HuH-7.5 (cell line): ENCODE measurements at regions not wholly inside any gene's neighbourhood (a gene's known extent, or its start where the extent isn't known, plus 50 kb on each side); places are given as distances from the start of the nearest gene placed in this dataset.
A peak's percentile ranks its signal among the peaks of the same experiment; 100 is the strongest.
"Not testable (repeated sequence)": the region's sequence is repeated elsewhere in the genome, so short reads cannot be mapped to it uniquely, and the experiment has no call there.

ENCODE experiments used
- DNase-seq: peaks from one replicate; pipeline ENCODE4 v3.0.0; 2011; ENCODE audit warnings: low spot score

- no peak for DNase-seq
Measured at GRCh38 chr2:64879745-64880144, 109.5 kb upstream of the SLC1A4 start.

DNA sequence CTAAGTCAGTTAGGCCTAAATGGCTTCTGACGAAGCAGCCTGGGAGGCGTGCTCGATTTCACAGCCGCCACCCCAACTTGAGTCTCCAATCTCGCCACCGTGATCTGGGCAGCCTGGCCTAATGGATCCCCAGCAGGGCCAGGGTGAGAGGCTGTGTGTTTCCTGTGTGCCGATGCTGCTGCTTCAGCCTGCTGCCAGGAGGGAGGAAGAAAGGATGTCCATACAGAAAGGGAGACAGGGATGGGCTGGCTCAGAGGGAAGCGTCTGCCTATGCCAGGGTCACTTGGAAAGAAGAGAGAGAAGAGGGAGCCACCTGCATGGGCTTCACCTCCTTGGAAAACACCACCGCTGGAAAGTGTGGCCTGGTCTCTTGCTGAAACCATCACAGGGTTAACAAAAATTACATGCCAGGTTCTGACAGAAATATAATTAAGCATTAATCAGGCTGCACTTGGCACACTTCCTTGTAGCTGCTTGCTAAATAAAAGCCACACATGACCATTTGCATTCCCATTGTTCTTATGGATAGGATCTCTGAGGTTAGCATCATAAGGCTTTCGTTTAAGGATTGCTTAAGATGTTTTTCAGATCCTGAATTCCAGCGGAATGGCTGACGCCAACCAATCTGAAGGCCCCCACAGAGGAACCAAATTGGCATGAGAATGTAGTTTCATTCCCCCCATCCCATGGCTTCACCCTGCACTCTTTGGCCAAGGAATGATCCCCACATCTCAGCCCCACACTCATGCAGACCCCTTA lies 108.8 kb upstream of the SLC1A4 start:
- no peak for DNase-seq

- DNase-seq = no peak
Measured at GRCh38 chr2:64881037-64881492, 108.1 kb upstream of the SLC1A4 start.

DNA sequence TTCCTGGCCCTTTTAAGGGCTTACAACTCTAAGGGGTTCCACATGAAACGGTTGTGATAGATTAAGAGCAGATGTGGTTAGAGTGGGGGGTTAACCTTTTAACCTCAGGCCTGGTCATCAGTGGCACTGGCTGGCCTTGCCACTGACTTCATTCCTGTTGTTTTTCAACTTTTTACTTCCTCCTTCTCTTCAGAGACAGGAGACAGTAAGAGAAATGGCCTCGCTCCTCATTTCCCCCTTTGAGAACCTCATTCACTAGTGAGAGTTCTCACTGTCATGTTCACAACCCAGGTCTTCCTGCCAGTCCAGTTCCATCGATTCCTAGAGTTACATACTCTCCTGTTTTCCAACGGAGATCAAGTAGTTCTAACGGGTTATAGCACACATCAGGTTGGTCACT lies 101.6 kb upstream of the SLC1A4 start:
- no peak for DNase-seq

DNA sequence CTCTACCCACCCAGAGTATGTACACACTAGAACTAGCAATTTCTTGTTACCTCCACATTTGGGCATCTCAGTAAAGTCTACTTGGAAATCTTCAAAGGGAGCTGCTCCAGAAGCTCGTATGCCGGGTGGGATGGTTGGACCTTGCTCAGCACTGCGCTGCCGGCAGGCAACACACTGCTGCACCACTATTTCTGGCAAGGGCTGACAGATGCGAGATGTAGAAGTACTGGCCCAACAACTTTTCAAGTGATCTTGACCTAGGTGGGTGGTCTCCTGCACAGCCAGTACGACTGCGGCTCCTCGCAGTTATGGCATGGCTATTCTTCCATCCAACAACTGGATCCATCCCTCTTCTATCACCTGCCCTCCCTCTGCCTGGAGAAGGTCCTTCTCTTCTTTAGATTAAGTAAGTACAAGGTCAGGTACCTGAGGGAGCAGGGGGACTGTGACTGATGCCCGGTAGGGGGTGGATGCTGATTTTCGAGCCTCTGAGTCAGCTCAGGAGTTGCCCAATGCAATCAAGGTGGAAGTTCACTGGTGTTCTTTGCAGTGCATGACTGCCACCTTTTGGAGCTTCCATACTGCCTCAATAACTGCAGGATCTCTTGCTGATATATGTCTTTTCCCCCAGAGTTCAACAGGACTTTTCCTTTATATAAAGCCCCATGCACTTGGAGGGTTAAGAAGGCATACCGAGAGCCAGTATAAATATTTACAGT lies 100.4 kb upstream of the SLC1A4 start:
- peak; percentile 51 for DNase-seq

GRCh38 chr2:64889803-64890202 lies 99.4 kb upstream of the SLC1A4 start:
- no peak for DNase-seq

DNA sequence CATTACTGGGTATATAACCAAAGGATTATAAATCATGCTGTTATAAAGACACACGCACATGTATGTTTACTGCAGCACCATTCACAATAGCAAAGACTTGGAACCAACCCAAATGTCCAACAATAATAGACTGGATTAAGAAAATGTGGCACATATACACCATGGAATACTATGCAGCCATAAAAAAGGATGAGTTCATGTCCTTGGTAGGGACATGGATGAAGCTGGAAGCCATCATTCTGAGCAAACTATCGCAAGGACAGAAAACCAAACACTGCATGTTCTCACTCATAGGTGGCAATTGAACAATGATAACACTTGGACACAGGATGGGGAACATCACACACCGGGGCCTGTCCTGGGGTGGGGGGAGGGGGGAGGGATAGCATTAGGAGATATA lies 92.6 kb upstream of the SLC1A4 start:
- not testable (repeated sequence) for DNase-seq

DNA sequence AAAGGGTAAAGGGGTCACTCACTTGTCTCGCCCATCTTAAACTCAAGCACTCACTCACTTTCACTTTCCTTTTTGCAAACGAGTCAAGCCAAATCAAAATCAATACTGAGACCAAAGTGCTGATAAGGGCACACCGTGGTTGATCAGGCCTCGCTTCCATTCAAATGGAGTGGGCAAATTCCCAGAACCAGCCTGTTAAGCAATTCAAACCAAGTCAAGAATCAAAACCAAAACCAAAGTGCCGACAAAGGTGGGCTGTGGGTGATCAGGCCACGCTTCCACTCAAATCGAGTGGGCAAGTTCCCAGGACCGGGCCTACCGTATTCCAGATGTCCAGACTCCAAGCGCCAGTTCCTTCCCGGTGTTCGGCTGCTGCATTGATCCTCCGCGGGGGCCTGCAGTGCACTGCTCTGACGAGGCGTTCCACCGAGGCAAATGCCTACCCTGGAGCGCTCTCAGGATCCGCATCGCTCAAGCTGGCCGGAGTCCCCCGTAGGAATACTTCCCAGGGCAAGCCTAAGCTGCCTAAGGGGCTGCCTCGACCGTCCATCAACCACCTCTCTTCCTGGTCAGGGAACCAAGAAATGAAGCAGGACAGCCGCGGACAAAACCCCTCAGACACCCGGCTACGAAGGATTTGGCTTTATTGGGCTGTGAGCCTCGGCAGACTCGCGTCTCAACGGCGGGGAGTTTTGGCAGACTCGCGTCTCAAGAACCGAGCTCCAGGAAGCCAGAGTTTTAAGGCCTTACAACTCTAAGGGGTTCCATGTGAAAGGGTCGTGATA lies 89.9 kb upstream of the SLC1A4 start:
- no peak for DNase-seq

GRCh38 chr2:64899876-64900275 lies 89.3 kb upstream of the SLC1A4 start:
- not testable (repeated sequence) for DNase-seq

- DNase-seq = no peak
Measured at GRCh38 chr2:64904413-64905329, 84.5 kb upstream of the SLC1A4 start.

DNA sequence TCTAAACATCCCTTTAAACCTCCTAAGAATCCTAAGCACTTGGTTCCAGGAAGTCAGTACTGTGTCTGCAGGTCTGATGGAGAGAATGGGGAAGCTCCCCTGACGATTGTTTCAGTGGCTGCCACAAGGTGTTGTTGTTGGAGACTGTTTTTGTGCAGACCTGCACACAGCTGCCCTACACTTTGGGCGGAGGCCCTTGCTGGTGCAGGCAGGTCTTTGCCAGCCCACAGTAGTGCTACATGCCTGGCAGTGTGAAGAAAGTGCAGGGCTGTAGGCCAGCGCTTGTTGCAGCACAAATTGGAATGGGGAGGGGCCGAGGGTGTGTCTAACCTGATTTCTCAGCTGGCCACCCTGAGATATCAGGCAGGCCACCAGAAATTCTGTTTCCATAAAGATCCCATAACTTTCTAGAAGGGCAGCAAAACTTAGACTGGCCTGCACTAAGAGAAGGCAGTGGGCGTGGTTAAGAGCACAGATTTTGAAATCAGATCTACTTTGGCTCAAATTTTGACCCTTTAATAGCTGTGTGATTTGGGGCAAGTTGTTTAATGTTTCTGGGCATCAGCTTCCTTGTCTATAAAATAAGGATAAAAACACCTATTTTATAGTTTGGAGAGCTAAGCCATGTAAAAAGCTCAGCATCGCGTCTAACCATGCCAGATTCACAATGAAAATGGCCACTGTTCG lies 83.7 kb upstream of the SLC1A4 start:
- DNase-seq = no peak

- no peak for DNase-seq
Measured at GRCh38 chr2:64906853-64907536, 82.2 kb upstream of the SLC1A4 start.

GRCh38 chr2:64908406-64908805 lies 80.8 kb upstream of the SLC1A4 start:
- no peak for DNase-seq

GRCh38 chr2:64910523-64910922 lies 78.7 kb upstream of the SLC1A4 start:
- DNase-seq = no peak

DNA sequence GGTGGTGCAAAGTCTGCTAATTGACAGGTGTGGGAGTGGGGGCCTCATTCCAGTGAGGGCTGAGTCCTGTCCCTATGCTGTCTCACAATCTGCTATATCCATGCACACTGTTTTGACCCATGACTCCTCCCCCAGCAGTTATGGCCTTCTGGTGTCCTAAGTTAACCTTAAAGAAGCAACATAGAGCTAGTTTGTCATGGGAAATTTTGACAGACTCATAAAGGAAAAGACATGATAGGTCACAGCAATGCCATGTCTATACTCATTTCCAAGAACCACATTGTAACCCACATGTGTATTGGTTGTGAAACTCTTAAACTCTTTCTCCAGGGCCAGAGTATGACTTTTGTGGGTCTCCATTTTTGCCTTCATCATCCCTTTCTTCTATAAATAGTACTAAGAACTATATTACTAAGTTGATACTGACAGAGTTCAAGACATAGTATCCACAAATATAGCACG lies 78.2 kb upstream of the SLC1A4 start:
- no peak for DNase-seq

DNA sequence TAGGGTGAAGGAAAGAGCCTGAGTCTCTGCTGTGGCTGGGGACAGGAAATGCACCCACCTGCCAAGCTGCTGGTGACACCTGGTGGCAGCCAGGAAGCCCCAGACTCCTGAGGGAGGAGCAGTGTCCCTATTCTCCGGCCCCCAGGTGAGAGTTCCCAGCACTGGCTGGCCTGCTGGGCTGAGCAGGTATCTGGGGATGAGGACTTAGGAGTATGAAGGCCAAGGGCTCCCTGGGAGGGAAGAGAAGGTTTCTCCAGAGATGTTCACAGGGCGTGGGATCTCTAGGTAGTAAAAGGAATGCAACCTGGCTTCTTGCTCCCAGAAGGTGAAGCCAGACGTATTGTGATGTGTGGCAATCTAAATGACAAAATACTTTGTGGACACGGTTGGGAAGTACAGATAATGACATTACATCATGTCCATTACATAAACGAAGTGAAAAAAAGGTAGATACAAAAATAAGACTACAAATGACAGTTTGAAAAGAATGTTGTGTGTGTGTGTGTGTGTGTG lies 75.8 kb upstream of the SLC1A4 start:
- peak; percentile 63 for DNase-seq

- DNase-seq = no peak
Measured at GRCh38 chr2:64914247-64914646, 75.0 kb upstream of the SLC1A4 start.

- DNase-seq = no peak
Measured at GRCh38 chr2:64914735-64915509, 74.3 kb upstream of the SLC1A4 start.

GRCh38 chr2:64915510-64915900 lies 73.7 kb upstream of the SLC1A4 start:
- no peak for DNase-seq
